GM21423 (cell line): ENCODE measurements at regions not wholly inside any gene's neighbourhood (a gene's known extent, or its start where the extent isn't known, plus 50 kb on each side); places are given as distances from the start of the nearest gene placed in this dataset.
A peak's percentile ranks its signal among the peaks of the same experiment; 100 is the strongest.
"Not testable (repeated sequence)": the region's sequence is repeated elsewhere in the genome, so short reads cannot be mapped to it uniquely, and the experiment has no call there.

Source experiments
- ATAC-seq: cut with Tn5 transposase; IDR thresholded peaks from one replicate; pipeline ENCODE4 v1.9.1; 2021; ENCODE audit warnings: mild to moderate bottlenecking, moderate library complexity; ENCODE audit not compliant: unreplicated experiment

- ATAC-seq, result no peak
Measured at GRCh38 chrX:85808217-85808616, 239.1 kb downstream of the CHM start.

- not testable (repeated sequence) for ATAC-seq
Measured at GRCh38 chrX:85772391-85772790, 275.0 kb downstream of the CHM start.

GRCh38 chrX:85765651-85766050 lies 281.7 kb downstream of the CHM start:
- no peak for ATAC-seq

- ATAC-seq, result not testable (repeated sequence)
Measured at GRCh38 chrX:85723025-85723424, 324.3 kb downstream of the CHM start.

- not testable (repeated sequence) for ATAC-seq
Measured at GRCh38 chrX:85703233-85703632, 323.8 kb upstream of the POF1B start.

GRCh38 chrX:85698921-85699320 lies 319.5 kb upstream of the POF1B start:
- no peak for ATAC-seq

GRCh38 chrX:85685843-85686242 lies 306.4 kb upstream of the POF1B start:
- no peak for ATAC-seq

- no peak for ATAC-seq
Measured at GRCh38 chrX:85666471-85666870, 287.0 kb upstream of the POF1B start.

- not testable (repeated sequence) for ATAC-seq
Measured at GRCh38 chrX:85663970-85664369, 284.5 kb upstream of the POF1B start.

- ATAC-seq, result no peak
Measured at GRCh38 chrX:85630901-85631300, 251.4 kb upstream of the POF1B start.

- ATAC-seq, result peak; percentile 48
Measured at GRCh38 chrX:85627363-85627762, 247.9 kb upstream of the POF1B start.

GRCh38 chrX:85622635-85623034 lies 243.2 kb upstream of the POF1B start:
- ATAC-seq, result no peak

- no peak for ATAC-seq
Measured at GRCh38 chrX:85620466-85620865, 241.0 kb upstream of the POF1B start.

GRCh38 chrX:85619962-85620361 lies 240.5 kb upstream of the POF1B start:
- no peak for ATAC-seq

- ATAC-seq, result no peak
Measured at GRCh38 chrX:85611926-85612325, 232.5 kb upstream of the POF1B start.

- ATAC-seq, result no peak
Measured at GRCh38 chrX:85592980-85593379, 213.5 kb upstream of the POF1B start.

- ATAC-seq, result no peak
Measured at GRCh38 chrX:85591536-85591935, 212.1 kb upstream of the POF1B start.

- ATAC-seq, result no peak
Measured at GRCh38 chrX:85590638-85591037, 211.2 kb upstream of the POF1B start.

GRCh38 chrX:85573801-85574200 lies 194.3 kb upstream of the POF1B start:
- ATAC-seq, result no peak

- ATAC-seq, result no peak
Measured at GRCh38 chrX:85570496-85570895, 191.0 kb upstream of the POF1B start.

- ATAC-seq, result no peak
Measured at GRCh38 chrX:85569686-85570085, 190.2 kb upstream of the POF1B start.

- no peak for ATAC-seq
Measured at GRCh38 chrX:85569096-85569495, 189.6 kb upstream of the POF1B start.

- no peak for ATAC-seq
Measured at GRCh38 chrX:85561231-85561630, 181.8 kb upstream of the POF1B start.

GRCh38 chrX:85544609-85545008 lies 165.1 kb upstream of the POF1B start:
- ATAC-seq, result no peak
